Fibroblast of the aortic adventitia (primary cell): ENCODE measurements at regions not wholly inside any gene's neighbourhood (a gene's known extent, or its start where the extent isn't known, plus 50 kb on each side); places are given as distances from the start of the nearest gene placed in this dataset.

ENCODE experiments used
- DNase-seq: peaks from one replicate; pipeline ENCODE4 v3.0.0-alpha.2; 2010; ENCODE audit warnings: low read depth
- H3K4me3 ChIP-seq: 2 replicates; pipeline ENCODE4 v1.5.1; 2011; ENCODE audit warnings: low read depth, mild to moderate bottlenecking, control low read depth, low read length, moderate library complexity
- TF ChIP-seq, protein P1 (sequence below): IDR thresholded peaks from 2 replicates; pipeline ENCODE4 v1.5.1; 2011; ENCODE audit warnings: mild to moderate bottlenecking, low read length, control low read depth, inconsistent platforms; ENCODE audit not compliant: insufficient read depth

DNA sequence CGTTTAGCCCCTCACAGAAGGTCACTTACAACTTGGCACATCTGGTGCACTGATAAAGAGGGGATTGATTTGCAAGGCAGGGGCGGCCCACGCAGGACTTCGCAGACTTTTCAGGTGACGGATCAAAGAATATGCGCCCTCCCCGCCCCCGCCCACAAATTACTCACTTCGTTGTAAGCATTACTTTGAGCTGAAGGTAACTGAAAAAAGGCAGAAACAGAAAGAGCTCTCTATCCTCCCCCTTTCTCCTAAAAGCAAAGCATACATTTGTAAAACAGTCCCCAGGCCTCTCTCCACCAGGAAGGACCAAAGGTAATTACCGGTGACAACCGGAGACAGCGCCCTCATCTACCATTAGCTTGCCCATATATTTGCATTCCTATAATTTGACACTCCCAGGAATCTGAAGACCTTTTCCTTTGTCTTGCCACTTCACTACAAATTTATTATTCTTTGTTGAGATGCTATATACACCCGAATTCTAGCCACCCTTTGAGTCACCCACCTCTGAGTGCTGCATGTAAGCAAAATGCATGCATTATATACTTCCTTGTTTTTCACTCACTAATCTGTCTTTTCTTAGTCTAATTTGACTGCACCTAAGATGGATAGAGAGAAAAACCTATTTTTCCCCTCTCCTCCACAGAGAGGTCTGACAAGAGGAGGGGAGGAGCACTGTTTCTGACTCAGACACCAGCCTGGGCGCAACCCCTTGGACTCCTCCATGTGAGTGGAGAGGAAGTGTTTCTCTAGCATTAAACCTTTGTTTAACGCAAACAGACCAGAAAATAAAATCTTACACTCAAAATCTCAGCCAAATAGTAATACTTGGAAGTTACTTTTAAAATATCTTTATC is 74.7 kb upstream of the SPIN1 start:
- no peak for DNase-seq
- TF ChIP-seq, protein P1, sequence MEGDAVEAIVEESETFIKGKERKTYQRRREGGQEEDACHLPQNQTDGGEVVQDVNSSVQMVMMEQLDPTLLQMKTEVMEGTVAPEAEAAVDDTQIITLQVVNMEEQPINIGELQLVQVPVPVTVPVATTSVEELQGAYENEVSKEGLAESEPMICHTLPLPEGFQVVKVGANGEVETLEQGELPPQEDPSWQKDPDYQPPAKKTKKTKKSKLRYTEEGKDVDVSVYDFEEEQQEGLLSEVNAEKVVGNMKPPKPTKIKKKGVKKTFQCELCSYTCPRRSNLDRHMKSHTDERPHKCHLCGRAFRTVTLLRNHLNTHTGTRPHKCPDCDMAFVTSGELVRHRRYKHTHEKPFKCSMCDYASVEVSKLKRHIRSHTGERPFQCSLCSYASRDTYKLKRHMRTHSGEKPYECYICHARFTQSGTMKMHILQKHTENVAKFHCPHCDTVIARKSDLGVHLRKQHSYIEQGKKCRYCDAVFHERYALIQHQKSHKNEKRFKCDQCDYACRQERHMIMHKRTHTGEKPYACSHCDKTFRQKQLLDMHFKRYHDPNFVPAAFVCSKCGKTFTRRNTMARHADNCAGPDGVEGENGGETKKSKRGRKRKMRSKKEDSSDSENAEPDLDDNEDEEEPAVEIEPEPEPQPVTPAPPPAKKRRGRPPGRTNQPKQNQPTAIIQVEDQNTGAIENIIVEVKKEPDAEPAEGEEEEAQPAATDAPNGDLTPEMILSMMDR, result no peak
- no peak overlapping the region for H3K4me3 ChIP-seq

DNA sequence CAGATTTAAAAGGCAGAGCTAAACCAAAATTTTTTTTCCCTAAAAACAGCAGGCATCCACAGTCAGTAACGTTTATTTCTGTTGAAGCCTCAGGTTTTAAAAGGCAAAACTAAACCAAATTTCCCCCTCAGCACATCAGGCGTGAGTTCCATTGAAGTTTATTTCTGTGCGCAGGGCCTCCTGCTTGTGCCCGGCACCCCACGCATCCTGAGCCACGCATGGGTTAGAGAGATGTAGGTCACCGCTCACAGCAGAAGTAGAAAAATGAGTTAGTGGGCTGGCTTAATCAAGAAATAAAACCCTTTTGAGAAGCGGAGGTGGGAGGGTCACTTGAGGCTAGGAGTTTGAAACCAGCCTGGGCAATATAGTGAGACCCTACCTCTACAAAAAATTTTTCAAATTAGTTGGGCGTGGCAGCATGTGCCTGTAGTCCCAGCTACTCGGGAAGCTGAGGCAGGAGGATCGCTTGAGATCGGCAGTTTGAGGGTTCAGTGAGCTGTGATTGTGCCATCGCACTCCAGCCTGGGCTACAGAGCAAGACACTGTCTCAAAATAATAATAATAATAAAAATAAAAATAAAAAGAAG is 75.6 kb upstream of the SPIN1 start:
- H3K4me3 ChIP-seq, result no peak overlapping the region
- TF ChIP-seq, protein P1, result no peak
- no peak for DNase-seq

DNA sequence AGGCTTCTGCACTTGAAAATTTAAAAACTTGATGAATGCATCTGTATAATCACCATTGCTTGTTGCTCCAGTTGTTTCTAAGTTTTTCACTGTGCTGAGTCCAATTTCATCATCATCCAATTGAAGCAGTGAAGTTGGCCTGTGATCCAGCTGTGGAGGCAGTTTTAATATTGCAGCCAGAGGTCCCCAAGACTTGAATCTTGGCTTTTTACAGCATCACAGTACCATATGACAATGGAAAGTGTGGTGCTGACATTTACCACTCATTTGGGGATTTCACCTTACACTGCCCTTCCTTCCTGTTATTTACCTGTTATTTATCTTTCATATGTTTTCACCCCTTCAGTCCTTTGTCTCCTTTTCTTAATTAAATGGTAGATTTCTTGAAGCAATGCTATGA is 76.2 kb upstream of the SPIN1 start:
- TF ChIP-seq, protein P1, result no peak
- no peak overlapping the region for H3K4me3 ChIP-seq
- no peak for DNase-seq

DNA sequence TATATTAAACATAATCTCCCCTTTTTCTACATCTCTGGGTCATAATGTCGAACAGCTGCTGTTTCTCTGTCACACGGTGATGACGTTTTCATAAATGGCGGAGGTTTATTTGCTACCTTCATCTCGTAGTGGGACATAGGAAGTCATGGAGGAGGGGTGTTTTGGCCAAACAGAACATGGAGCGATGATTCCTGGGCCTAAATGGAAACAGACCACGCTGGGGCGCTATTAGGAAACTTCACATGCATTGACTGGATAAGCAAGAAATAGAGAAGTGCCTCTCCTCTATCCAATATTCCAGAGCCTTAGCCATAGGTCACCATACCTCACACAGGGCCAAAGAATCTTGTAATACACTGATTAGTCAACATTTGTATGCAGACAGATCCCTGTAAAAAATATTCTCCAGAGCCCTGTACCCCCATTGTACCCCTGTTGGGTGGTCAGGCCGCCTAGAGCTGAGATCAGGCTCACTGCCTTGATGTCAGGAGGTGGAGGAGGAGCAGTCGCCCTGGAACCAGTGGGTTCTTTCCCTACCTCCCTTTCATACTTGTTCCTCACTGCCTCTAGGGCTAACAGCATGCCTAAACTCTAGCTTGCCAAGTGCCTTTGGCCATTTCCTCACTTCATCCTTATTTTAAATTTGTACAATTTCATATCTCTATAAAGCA is 77.8 kb upstream of the SPIN1 start:
- TF ChIP-seq, protein P1, result no peak
- H3K4me3 ChIP-seq, result no peak overlapping the region
- no peak for DNase-seq

DNA sequence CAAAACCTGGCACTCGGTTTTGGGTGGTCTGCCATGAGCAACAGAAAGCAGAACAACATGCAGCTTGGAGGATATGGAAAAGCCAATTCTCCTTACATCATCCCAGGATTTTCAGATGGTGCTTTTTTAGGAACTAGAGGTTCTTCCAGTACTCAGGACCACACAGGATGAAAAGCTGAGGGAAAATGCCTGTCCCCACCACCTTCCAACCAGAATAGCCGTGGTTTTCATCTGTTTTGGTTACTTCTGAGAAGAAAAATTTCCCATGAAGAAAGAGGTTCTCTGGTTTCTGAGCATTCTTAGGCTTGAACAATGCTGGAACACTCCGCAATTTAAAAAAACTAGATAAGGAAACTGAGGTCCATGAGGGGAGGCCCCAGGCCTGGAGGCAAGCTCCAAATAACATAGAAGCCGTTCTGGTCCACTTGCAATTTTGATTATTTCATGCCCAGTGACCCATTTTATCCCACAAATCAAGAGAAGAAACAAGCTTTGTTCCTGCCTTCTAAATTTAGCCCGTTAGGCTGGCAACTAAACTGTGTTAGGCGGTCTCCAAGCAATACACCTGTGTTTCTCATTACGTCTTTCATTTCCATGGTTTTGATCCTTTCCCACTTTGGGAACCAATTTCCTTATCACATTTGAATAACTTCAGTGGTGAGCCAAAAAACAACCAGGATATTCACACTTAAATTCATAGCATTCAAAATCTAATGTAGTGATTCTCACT is 79.2 kb upstream of the SPIN1 start:
- DNase-seq, result no peak
- TF ChIP-seq, protein P1, result no peak
- no peak overlapping the region for H3K4me3 ChIP-seq

DNA sequence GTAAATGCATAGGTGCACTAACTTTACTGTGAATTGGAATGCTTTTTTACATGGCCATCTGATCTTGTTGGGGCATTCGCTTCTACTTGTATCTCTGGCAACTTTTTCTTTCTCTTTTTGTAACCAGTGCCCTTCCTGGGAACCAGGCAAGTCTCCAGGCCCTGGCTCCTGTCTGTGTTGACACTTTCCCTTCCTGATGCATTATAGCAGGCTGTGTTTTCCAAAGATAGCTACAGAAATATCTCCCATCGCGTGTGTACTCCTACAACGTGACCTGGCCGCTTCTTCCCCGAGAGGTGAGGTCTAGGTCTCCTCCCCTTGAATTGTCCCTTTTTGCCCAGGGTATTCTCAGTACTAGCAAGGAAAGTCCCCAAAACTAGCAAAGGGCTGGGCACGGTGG is 81.1 kb upstream of the SPIN1 start:
- TF ChIP-seq, protein P1, result no peak
- no peak overlapping the region for H3K4me3 ChIP-seq
- DNase-seq, result no peak
